OCI-LY1 (cell line): ENCODE measurements at regions not wholly inside any gene's neighbourhood (a gene's known extent, or its start where the extent isn't known, plus 50 kb on each side); places are given as distances from the start of the nearest gene placed in this dataset.

Experiments
- EZH2 ChIP-seq: fragments of 200-600 bp; sonication (generic), shearing (Covaris generic); IDR thresholded peaks from 2 replicates; pipeline ENCODE4 v1.8.0; 2017; ENCODE audit warnings: borderline replicate concordance, mixed run types, mild to moderate bottlenecking, antibody characterized with exemption, low read length, moderate library complexity, mixed read lengths
- TF ChIP-seq, protein P1 (sequence below): fragments of 200-600 bp; sonication (generic), shearing (Covaris generic); IDR thresholded peaks from 2 replicates; pipeline ENCODE4 v1.5.1; 2017; ENCODE audit warnings: mild to moderate bottlenecking, antibody characterized with exemption, low read length, moderate library complexity, mixed read lengths

DNA sequence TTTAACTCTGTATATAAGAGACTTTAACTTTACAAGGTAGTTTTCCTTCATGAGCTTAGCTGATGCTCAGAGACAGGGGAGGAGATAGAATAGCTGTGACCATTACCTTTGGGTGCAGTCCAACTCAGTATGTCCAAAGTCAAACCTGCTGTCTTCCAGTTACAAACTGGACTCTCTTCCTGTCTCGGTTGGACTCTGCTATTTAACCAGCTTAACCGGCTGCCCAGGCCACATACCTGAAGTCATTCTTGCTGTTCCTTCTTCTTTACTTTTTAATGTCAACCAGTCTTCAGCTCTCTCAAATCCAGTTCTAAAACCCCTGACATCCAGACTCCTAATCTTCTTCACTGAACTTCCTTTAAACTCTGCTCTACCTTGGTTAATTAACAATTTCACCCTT, 138.3 kb upstream of the TSHZ2 start:
- TF ChIP-seq, protein P1, sequence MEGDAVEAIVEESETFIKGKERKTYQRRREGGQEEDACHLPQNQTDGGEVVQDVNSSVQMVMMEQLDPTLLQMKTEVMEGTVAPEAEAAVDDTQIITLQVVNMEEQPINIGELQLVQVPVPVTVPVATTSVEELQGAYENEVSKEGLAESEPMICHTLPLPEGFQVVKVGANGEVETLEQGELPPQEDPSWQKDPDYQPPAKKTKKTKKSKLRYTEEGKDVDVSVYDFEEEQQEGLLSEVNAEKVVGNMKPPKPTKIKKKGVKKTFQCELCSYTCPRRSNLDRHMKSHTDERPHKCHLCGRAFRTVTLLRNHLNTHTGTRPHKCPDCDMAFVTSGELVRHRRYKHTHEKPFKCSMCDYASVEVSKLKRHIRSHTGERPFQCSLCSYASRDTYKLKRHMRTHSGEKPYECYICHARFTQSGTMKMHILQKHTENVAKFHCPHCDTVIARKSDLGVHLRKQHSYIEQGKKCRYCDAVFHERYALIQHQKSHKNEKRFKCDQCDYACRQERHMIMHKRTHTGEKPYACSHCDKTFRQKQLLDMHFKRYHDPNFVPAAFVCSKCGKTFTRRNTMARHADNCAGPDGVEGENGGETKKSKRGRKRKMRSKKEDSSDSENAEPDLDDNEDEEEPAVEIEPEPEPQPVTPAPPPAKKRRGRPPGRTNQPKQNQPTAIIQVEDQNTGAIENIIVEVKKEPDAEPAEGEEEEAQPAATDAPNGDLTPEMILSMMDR = no peak
- no peak for TF ChIP-seq EZH2
